ENCODE measurements at regions not wholly inside any gene's neighbourhood (a gene's known extent, or its start where the extent isn't known, plus 50 kb on each side); places are given as distances from the start of the nearest gene placed in this dataset.

- no peak for TF ChIP-seq ZZZ3 (CRISPR knock-in tag; IDR thresholded peaks at IDR 0.05; ENCODE audit: borderline replicate concordance)
- TF ChIP-seq RFX5 (IDR thresholded peaks at IDR 0.05; ENCODE audit: low read depth, low read length): no peak
- TF ChIP-seq CTCF (CRISPR knock-in tag; IDR thresholded peaks at IDR 0.05): no peak
- TF ChIP-seq ZNF589 (CRISPR knock-in tag; conservative IDR thresholded peaks at IDR 0.05): no peak
- TF ChIP-seq HMG20B (CRISPR knock-in tag; conservative IDR thresholded peaks at IDR 0.05): no peak
- TF ChIP-seq PHF8 (CRISPR knock-in tag; IDR thresholded peaks at IDR 0.05): no peak
- no peak for TF ChIP-seq ZFY (CRISPR knock-in tag; IDR thresholded peaks at IDR 0.05)
- TF ChIP-seq FOXA1 (IDR thresholded peaks at IDR 0.05): no peak
- no peak for TF ChIP-seq FOXA1 (CRISPR knock-in tag; IDR thresholded peaks at IDR 0.05)
- no peak for TF ChIP-seq CREB1 (IDR thresholded peaks at IDR 0.05)
- TF ChIP-seq CREB1 (CRISPR knock-in tag; IDR thresholded peaks at IDR 0.05): no peak
- no peak for TF ChIP-seq ZBTB10 (CRISPR knock-in tag; IDR thresholded peaks at IDR 0.05; ENCODE audit: borderline replicate concordance)
- TF ChIP-seq CREM (IDR thresholded peaks at IDR 0.05): no peak
- no peak for TF ChIP-seq CREM (CRISPR knock-in tag; IDR thresholded peaks at IDR 0.05)
- no peak for TF ChIP-seq CEBPZ (IDR thresholded peaks at IDR 0.05; ENCODE audit: low read length)
These were observed 601.1 kb downstream of the EPHA5 start for GRCh38 chr4:65069177-65069576.

Measured in HepG2 (cell line).